Small intestine (tissue), 7 donors: ENCODE measurements at regions not wholly inside any gene's neighbourhood (a gene's known extent, or its start where the extent isn't known, plus 50 kb on each side); places are given as distances from the start of the nearest gene placed in this dataset.
"Not testable (repeated sequence)": the region's sequence is repeated elsewhere in the genome, so short reads cannot be mapped to it uniquely, and the experiment has no call there.

ENCODE experiments used
- DNase-seq, 2 donors: peaks; one replicate each; pipeline versions ENCODE4 v3.0.0 to v3.0.0-alpha.2; 2013
- FAIRE-seq: peaks from 2 replicates; lab custom pipeline; 2012; peaks lifted over from hg19 to GRCh38; lab: Jason Lieb, UNC
- H3K27ac ChIP-seq, 3 donors: one replicate each; pipeline ENCODE4 v1.5.1; 2013; ENCODE audit warnings: low read length in 2 of 3, mild to moderate bottlenecking in 2 of 3, control low read depth in 1 of 3, inconsistent platforms in 1 of 3, low read depth in 1 of 3, moderate library complexity in 1 of 3
- H3K27me3 ChIP-seq, 3 donors: one replicate each; pipeline ENCODE4 v1.6.1; 2013; ENCODE audit warnings: low read length in 3 of 3, inconsistent platforms in 1 of 3; ENCODE audit not compliant: control insufficient read depth in 3 of 3, insufficient read depth in 3 of 3
- H3K36me3 ChIP-seq, 3 donors: one replicate each; pipeline ENCODE4 v1.6.1; 2013; ENCODE audit warnings: low read length in 3 of 3, inconsistent platforms in 1 of 3, low read depth in 1 of 3, mild to moderate bottlenecking in 1 of 3, moderate library complexity in 1 of 3; ENCODE audit not compliant: control insufficient read depth in 3 of 3, insufficient read depth in 2 of 3
- H3K4me1 ChIP-seq, 3 donors: one replicate each; pipeline ENCODE4 v1.6.1; 2013; ENCODE audit warnings: low read length in 2 of 3, inconsistent platforms in 1 of 3, low read depth in 1 of 3, mild to moderate bottlenecking in 1 of 3, moderate library complexity in 1 of 3; ENCODE audit not compliant: control insufficient read depth in 3 of 3, insufficient read depth in 2 of 3
- H3K4me3 ChIP-seq, 3 donors: one replicate each; pipeline ENCODE4 v1.5.1; 2013; ENCODE audit warnings: low read length in 3 of 3, control low read depth in 1 of 3, inconsistent platforms in 1 of 3, low read depth in 1 of 3, mild to moderate bottlenecking in 1 of 3, moderate library complexity in 1 of 3
- H3K9me3 ChIP-seq, 2 donors: one replicate each; pipeline ENCODE4 v1.6.1; 2013; ENCODE audit warnings: low read depth in 1 of 2, low read length in 1 of 2; ENCODE audit not compliant: control insufficient read depth in 2 of 2, insufficient read depth in 1 of 2
- WGBS, 3 donors: extraction: QIAGEN DNeasy Blood & Tissue Kit; methylation state at CpG; one replicate each; pipeline ENCODE4 v1.1.7; 2013; 5-methylcytosine and 5-hydroxymethylcytosine counted together
- donor health status: healthy with polysubstance abuse.
- donor health status: control.
- donor health status: control.
- donor health status: Bipolar disorder and iron deficiency.
- donor health status: healthy.

- not testable (repeated sequence) for H3K27ac ChIP-seq, H3K9me3 ChIP-seq, H3K4me1 ChIP-seq, DNase-seq, H3K27me3 ChIP-seq, H3K36me3 ChIP-seq, FAIRE-seq, H3K4me3 ChIP-seq
- WGBS, 3 donors, result 87 to 94% (median 90%) methylated on average over 3 of the region's 3 CpGs
Measured at GRCh38 chr6:104676679-104677078, 183.0 kb downstream of the HACE1 start.

- not testable (repeated sequence) for H3K27ac ChIP-seq, H3K27me3 ChIP-seq, H3K4me1 ChIP-seq, H3K9me3 ChIP-seq, H3K36me3 ChIP-seq, DNase-seq, H3K4me3 ChIP-seq, FAIRE-seq
- 63 to 76% (median 67%) methylated on average over 1 of the region's 1 CpG for WGBS, 3 donors
Measured at GRCh38 chr6:104675161-104675560, 184.6 kb downstream of the HACE1 start.

DNA sequence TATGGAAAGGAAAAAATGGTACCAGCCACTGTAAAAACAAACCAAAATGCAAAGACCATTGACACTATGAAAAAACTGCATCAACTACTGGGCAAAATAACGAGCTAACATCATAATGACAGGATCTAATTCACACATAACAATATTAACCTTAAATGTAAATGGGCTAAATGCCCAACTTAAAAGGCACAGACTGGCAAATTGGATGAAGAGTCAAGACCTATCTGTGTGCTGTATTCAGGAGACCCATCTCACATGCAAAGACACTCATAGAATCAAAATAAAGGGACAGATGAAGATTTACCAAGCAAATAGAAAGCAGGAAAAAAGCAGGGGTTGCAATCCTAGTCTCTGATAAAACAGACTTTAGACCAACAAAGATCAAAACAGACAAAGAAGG, 186.6 kb downstream of the HACE1 start:
- FAIRE-seq, H3K36me3 ChIP-seq, DNase-seq, H3K4me3 ChIP-seq, H3K4me1 ChIP-seq, H3K9me3 ChIP-seq, H3K27ac ChIP-seq, H3K27me3 ChIP-seq: not testable (repeated sequence)
- 14 to 49% (median 17%) methylated on average over 1 of the region's 1 CpG for WGBS, 3 donors

DNA sequence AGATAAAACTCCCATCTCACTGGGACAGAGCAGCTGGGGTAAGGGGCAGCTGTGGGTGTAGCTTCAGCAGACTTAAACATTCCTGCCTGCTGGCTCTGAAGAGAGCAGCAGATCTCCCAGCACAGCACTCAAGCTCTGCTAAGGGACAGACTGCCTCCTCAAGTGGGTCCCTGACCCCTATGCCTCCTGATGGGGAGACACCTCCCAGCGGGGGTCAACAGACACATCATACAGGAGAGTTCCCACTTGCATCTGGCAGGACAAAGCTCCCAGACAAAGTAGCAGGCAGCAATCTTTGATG, 188.2 kb downstream of the HACE1 start:
- not testable (repeated sequence) for H3K4me1 ChIP-seq, H3K27me3 ChIP-seq, H3K36me3 ChIP-seq, FAIRE-seq, DNase-seq, H3K9me3 ChIP-seq, H3K27ac ChIP-seq, H3K4me3 ChIP-seq
- 88 to 100% (median 100%) methylated on average over 1 of the region's 1 CpG for WGBS, 3 donors

GRCh38 chr6:104670834-104671590, 188.7 kb downstream of the HACE1 start:
- not testable (repeated sequence) for H3K27me3 ChIP-seq, H3K4me1 ChIP-seq, DNase-seq, H3K9me3 ChIP-seq, H3K27ac ChIP-seq, H3K4me3 ChIP-seq, H3K36me3 ChIP-seq, FAIRE-seq
- WGBS, 3 donors, result 75 to 85% (median 80%) methylated on average over 17 of the region's 17 CpGs

DNA sequence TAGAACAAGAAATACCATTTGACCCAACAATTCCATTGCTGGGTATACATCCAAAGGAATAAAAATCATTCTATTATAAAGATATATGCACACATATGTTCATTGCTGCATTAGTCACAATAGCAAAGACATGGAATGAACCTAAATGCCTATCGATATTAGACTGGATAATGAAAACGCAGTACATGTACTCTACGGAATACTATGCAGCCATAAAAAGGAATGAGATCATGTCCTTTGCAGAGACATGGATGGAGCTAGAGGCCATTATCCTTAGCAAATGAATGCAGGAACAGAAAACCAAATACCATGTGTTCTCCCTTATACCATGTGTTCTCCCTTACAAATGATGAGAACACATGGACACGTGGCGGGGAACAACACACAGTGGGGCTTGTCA, 190.2 kb downstream of the HACE1 start:
- Histone ChIP-seq H3K36me3 (no peaks in the 10 kb centered on the region), H3K4me3 (no peak overlapping the region), H3K27me3 (no peaks in the 10 kb centered on the region), H3K4me1 (no peaks in the 10 kb centered on the region), H3K27ac (no peak overlapping the region), H3K9me3 (peaks cover 0 to 2% of the 10 kb centered on the region in 2 donors)
- DNase-seq, result no peak
- FAIRE-seq, result no peak
- WGBS, 3 donors, result 96 to 97% (median 97%) methylated on average over 5 of the region's 5 CpGs

GRCh38 chr6:104656235-104656634, 203.5 kb downstream of the HACE1 start:
- peaks cover 0 to 9% of the 10 kb centered on the region in 2 donors for H3K9me3 ChIP-seq
- no peaks in the 10 kb centered on the region for H3K4me1 ChIP-seq
- H3K27me3 ChIP-seq, result no peaks in the 10 kb centered on the region
- no peaks in the 10 kb centered on the region for H3K36me3 ChIP-seq
- DNase-seq (no peak), FAIRE-seq (no peak)
- 87 to 92% (median 89%) methylated on average over 2 of the region's 2 CpGs for WGBS, 3 donors
- no peak overlapping the region for H3K27ac ChIP-seq
- H3K4me3 ChIP-seq, result no peak overlapping the region

- Histone ChIP-seq H3K27ac (no peak overlapping the region), H3K4me1 (no peaks in the 10 kb centered on the region), H3K4me3 (no peak overlapping the region), H3K27me3 (no peaks in the 10 kb centered on the region), H3K36me3 (no peaks in the 10 kb centered on the region), H3K9me3 (peaks cover 0 to 4% of the 10 kb centered on the region in 2 donors)
- 59 to 68% (median 64%) methylated on average over 3 of the region's 3 CpGs for WGBS, 3 donors
- FAIRE-seq (no peak), DNase-seq (no peak)
Measured at GRCh38 chr6:104653781-104654180, 205.9 kb downstream of the HACE1 start.

GRCh38 chr6:104648347-104648746, 211.4 kb downstream of the HACE1 start:
- Histone ChIP-seq H3K27ac (no peak overlapping the region), H3K9me3 (no peaks in the 10 kb centered on the region), H3K4me3 (no peak overlapping the region), H3K27me3 (no peaks in the 10 kb centered on the region), H3K4me1 (no peaks in the 10 kb centered on the region), H3K36me3 (no peaks in the 10 kb centered on the region)
- 69 to 87% (median 82%) methylated on average over 1 of the region's 1 CpG for WGBS, 3 donors
- FAIRE-seq (no peak), DNase-seq (no peak)
